ENCODE measurements at regions not wholly inside any gene's neighbourhood (a gene's known extent, or its start where the extent isn't known, plus 50 kb on each side); places are given as distances from the start of the nearest gene placed in this dataset.

- DNase-seq = no peak
Observed at GRCh38 chr9:107064378-107064777, 201.4 kb downstream of the ZNF462 start.

- no peak for DNase-seq
Observed at GRCh38 chr9:107065549-107065948, 202.6 kb downstream of the ZNF462 start.

GRCh38 chr9:107067739-107068416 is 204.9 kb downstream of the ZNF462 start:
- no peak for DNase-seq

DNA sequence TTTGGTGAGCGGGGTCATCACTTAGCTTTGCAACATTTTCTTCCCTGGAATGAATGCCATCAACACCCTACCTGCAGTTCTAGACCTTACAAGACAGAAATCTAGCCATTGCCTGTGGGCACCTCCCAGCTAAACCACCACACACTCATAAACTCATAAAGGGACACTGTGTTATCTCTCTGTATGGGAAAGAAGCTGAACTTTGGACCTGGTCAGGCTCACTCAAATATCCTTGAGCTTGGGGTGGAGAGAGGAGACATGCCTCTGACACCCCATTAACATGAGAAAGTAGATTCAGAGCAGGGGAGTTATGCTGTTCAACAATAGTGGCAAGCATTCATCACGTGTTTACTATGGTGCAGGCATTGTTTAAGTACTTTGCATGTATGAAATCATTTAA is 205.6 kb downstream of the ZNF462 start:
- DNase-seq = no peak

GRCh38 chr9:107070586-107070985 is 207.6 kb downstream of the ZNF462 start:
- DNase-seq = no peak

- DNase-seq = no peak
Observed at GRCh38 chr9:107078061-107078460, 205.0 kb upstream of the RAD23B start.

DNA sequence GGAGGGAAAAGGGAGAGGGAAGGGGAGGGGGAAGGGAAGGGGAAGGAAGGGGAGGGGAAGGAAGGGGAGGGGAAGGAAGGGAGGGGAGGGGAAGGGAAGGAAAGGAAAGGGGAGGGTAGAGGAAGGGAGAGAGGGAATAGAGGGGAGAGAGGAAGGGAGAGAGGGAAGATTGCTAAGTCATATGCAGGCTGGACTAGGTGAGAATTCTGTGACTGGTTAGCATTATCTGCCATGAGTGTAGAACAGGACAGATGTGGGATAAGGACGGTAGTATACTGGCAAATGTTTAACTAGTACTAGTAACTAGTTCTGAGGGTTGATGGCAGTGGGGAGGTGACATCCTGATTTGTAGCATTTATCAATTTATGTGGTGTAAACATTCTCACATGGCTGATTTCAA is 203.5 kb upstream of the RAD23B start:
- no peak for DNase-seq

- no peak for DNase-seq
Observed at GRCh38 chr9:107080130-107080529, 202.9 kb upstream of the RAD23B start.

GRCh38 chr9:107086460-107086859 is 196.6 kb upstream of the RAD23B start:
- no peak for DNase-seq

DNA sequence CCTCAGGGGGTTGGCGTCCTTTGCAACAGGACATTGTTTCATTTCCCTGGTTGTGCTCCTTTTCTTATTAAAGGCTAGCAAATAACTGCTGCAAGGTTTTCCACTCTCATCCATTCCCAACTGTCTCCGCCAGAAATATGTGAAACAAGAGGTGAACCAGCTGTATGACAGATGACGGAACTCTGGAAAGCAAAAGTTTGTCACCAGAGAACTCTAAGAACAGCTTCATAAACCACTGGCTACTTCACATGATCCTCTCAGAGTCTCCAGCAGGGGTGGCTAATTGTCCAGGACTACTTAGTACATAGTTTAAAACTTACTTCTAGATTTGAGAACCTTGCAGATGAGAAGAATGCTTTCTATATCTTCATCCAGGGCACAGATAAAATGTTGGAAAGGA is 195.9 kb upstream of the RAD23B start:
- DNase-seq = no peak

- no peak for DNase-seq
Observed at GRCh38 chr9:107090218-107090617, 192.9 kb upstream of the RAD23B start.

DNA sequence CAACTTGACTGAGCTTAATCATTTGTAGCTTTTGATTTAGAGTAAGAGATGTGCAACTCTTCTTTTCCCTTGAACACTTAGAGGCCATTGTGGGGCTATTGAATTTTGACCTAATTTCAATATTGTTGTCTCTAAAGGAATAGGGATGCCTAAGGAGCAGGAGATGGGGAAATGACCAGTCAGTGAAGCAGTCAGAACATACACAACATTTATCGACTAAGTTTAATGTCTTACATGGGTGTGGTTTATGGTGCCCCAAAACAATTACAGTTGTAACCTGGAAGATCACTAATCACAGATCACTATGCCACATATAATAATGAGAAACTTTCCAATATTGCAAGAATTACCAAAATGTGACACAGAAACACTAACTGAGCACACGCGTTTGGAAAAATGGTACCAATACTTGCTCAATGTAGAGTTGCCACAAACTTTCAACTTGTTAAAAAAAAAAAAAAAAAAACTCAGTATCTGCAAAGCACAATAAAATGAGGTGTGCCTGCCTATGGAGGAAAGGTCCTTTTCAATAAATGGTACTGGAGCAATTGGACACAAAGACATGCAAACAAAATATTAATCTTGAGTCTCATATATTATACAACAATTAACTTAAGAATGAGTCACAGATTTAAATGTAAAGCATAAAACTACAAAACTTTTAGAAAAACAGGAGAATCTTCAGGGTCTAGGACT is 189.6 kb upstream of the RAD23B start:
- DNase-seq = no peak

DNA sequence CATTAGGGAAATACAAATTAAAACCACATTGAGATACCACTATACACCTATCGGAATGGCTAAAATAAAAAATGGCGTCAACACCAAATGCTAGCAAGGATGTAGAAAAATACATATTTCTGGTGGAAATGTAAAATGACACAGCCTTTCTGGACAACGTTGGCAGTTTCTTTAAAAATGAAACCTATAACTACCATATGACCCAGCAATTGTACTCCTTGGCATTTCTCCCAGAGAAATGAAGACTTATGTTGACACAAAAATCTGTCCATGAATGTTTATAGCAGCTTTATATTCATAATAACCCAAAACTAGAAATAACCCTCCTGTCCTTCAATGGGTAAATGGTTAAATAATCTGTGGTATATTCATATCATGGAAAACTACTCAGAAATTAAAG is 188.7 kb upstream of the RAD23B start:
- DNase-seq = no peak

DNA sequence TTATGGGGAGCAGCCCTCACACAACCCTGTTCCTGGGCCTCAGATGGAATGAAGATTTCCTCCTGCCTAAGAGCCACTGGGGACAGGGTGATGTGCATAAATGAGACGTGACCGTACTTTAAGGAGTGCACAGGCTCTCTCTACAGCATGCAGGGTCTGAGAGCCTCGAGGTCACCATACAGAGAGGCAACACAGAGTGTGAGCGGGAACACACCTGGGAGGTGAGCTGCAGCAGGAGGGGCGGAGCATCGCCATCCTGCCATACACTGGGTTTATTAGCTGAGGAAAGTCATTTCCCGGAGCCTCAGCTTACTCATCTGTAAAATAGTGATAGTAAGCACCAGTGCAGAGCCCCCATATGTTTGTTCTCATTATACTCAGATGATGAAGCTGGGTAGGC is 182.5 kb upstream of the RAD23B start:
- no peak for DNase-seq

DNA sequence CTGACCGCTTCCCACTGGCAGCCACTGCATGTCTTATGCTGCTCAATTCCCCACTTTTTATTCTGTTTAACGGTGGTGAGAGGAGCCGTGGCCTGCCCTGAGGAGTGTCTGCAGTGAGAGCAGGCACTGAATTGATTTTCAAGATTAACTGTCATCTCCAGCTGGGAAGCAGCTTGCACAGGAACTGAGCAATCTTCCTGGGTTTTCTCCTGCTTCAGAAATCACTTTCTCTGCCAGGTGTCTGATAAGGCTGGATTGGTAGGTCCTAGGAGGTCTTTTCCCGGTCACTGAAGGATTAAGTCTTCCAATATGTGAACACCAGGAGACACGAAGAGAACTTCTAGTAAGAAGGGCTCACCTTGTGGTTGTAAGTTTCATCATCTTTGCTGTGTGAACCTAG is 181.1 kb upstream of the RAD23B start:
- DNase-seq = no peak

DNA sequence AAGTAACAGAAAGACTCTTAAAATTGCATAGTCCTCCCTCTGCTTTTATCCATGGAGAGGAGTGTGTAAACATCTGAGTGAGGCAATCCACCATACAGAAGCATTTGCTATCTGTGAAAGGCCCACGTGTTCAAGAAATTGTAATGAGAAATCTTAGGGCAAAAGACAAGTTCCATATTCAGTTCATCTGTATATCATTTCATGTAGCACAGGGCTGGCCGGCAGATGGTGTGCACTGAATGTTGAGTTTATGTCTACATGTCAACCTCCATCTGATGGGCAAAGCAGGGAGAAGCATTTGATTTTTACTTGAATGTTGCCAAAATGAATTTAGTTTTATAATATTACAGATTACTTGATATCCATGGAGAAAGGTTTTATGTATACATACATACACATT is 179.5 kb upstream of the RAD23B start:
- no peak for DNase-seq

GRCh38 chr9:107105784-107106183 is 177.3 kb upstream of the RAD23B start:
- DNase-seq = no peak

DNA sequence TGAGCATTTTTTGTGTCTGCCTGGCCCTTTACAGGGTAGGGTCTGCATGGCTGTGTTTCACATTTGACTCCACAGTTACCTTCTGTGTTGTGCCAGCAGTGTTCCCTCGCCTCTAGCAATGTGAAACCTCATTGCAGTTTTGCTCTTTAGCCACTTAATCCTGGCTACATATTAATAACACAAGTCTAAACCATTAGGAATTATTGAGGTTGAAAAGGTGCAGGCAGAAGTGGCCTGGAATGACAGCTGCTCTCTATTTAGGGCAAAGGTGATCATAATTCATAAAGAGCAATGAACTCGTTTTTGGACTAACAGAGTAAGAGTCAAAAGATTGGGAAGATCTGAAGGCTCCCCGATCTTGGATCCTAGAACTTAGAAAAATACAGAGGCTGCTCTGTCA is 176.7 kb upstream of the RAD23B start:
- no peak for DNase-seq

GRCh38 chr9:107108342-107109130 is 174.5 kb upstream of the RAD23B start:
- no peak for DNase-seq

- DNase-seq = no peak
Observed at GRCh38 chr9:107109324-107109723, 173.8 kb upstream of the RAD23B start.

DNA sequence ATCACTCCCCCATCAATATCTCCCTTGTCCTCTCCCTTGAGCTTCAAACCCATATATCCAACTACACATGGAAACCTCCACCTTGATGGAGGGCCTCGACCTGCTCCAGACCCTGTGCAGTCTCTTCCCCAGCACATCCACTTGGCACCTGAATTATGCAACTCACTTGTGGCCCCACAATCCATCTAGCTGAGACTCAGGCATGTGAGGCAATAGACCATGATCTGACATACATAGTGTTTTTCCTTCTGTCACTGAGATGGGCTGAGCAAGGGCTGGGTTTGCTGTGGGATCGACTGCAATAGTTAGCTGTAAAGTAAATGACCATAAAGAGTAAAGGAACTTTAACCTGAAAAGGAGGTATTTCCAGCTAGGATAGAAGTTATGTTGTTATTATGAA is 172.9 kb upstream of the RAD23B start:
- DNase-seq = no peak

GRCh38 chr9:107112707-107113243 is 170.3 kb upstream of the RAD23B start:
- no peak for DNase-seq

DNA sequence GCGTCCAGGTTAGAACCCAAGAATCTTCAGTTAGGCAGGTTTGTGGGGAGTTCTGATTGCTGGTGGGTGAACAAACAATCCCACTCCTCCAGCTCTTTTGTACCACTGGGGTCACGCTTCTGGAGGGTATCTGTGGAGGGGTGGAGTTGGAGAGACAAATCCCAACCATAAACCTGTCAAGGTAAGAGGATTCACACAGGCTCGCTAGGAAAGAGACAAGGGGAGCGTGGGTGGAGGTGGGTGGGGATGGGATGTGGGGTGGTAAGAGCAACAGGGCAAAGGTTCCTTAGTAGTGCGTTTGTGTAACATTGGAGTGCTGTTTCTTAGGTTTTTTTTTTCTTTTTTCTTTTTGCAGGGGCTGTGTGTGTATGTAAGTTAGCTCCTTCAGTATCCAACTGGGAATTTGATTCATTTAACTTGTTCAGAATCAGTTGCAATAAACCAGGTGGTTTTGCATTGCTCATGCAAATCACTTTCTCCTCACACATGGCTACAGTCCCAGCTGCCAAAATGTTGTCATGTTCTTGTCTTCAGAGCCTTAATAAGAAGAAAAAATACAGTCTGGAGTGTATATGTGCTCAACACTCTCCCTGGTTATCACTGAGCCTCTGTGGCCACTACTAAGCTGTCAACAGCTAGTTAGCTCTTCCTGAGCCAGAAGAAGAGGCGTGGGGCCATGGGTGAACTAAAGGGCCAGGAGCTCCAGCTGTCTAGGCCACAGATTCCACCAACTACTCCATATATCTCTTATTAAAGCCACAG is 164.0 kb upstream of the RAD23B start:
- DNase-seq = no peak

All from T1000 (cell line).